Keratinocyte (primary cell): ENCODE measurements at regions not wholly inside any gene's neighbourhood (a gene's known extent, or its start where the extent isn't known, plus 50 kb on each side); places are given as distances from the start of the nearest gene placed in this dataset.

ENCODE experiments used
- DNase-seq: peaks from one replicate; pipeline ENCODE4 v3.0.0-alpha.2; 2011; ENCODE audit warnings: low read depth, missing footprints, low spot score
- FAIRE-seq: peaks from 2 replicates; lab custom pipeline; 2011; peaks lifted over from hg19 to GRCh38; lab: Jason Lieb, UNC
- H2AFZ ChIP-seq: 2 replicates; pipeline ENCODE4 v1.6.0; 2012; ENCODE audit warnings: low read length, control low read depth, inconsistent platforms; ENCODE audit not compliant: control insufficient read depth
- H3K27ac ChIP-seq: 2 replicates; pipeline ENCODE4 v1.5.1; 2011; ENCODE audit warnings: low read length; ENCODE audit not compliant: control insufficient read depth, insufficient read depth
- H3K27me3 ChIP-seq: 3 replicates; pipeline ENCODE4 v1.6.0; 2011; ENCODE audit warnings: low read length; ENCODE audit not compliant: control insufficient read depth, insufficient read depth; ENCODE audit errors: extremely low read depth
- H3K36me3 ChIP-seq, 2 experiments: 2 replicates in 1 of 2; 3 replicates in 1 of 2; pipeline ENCODE4 v1.5.1; 2011; ENCODE audit warnings: low read length in 2 of 2, mild to moderate bottlenecking in 1 of 2; ENCODE audit not compliant: control insufficient read depth in 2 of 2, insufficient read depth in 2 of 2; ENCODE audit errors: extremely low read depth in 1 of 2
- H3K4me1 ChIP-seq: 3 replicates; pipeline ENCODE4 v1.5.1; 2011; ENCODE audit warnings: low read length; ENCODE audit not compliant: control insufficient read depth, insufficient read depth; ENCODE audit errors: extremely low read depth
- H3K4me2 ChIP-seq: 3 replicates; pipeline ENCODE4 v1.6.0; 2011; ENCODE audit warnings: low read depth, low read length; ENCODE audit not compliant: control insufficient read depth, insufficient read depth; ENCODE audit errors: extremely low read depth
- H3K4me3 ChIP-seq, 3 experiments: fragments of 200-600 bp in 1 of 3; sonication (generic) in 1 of 3; 2 replicates in 2 of 3; 3 replicates in 1 of 3; pipeline ENCODE4 v1.5.1; 2011 to 2016; ENCODE audit warnings: low read length in 3 of 3, mild to moderate bottlenecking in 3 of 3, control low read depth in 2 of 3, inconsistent platforms in 1 of 3, low read depth in 1 of 3, mixed read lengths in 1 of 3, mixed run types in 1 of 3, moderate library complexity in 1 of 3; ENCODE audit not compliant: control insufficient read depth in 2 of 3, insufficient read depth in 2 of 3; ENCODE audit errors: extremely low read depth in 1 of 3
- H3K79me2 ChIP-seq: 2 replicates; pipeline ENCODE4 v1.6.0; 2012; ENCODE audit warnings: low read length; ENCODE audit not compliant: control insufficient read depth, insufficient read depth
- H3K9ac ChIP-seq: 3 replicates; pipeline ENCODE4 v1.6.0; 2011; ENCODE audit warnings: low read length; ENCODE audit not compliant: control insufficient read depth, insufficient read depth; ENCODE audit errors: extremely low read depth
- H3K9me1 ChIP-seq: 3 replicates; pipeline ENCODE4 v1.6.0; 2011; ENCODE audit warnings: low read length; ENCODE audit not compliant: control insufficient read depth, insufficient read depth; ENCODE audit errors: extremely low read depth
- H3K9me3 ChIP-seq: 2 replicates; pipeline ENCODE4 v1.5.1; 2012; ENCODE audit warnings: low read depth, low read length; ENCODE audit not compliant: control insufficient read depth
- H4K20me1 ChIP-seq: 3 replicates; pipeline ENCODE4 v1.6.0; 2011; ENCODE audit warnings: low read length; ENCODE audit not compliant: control insufficient read depth, insufficient read depth; ENCODE audit errors: extremely low read depth
- EZH2 ChIP-seq: IDR thresholded peaks from one replicate; pipeline ENCODE4 v1.6.1; 2012; ENCODE audit warnings: inconsistent platforms, mild to moderate bottlenecking, low read length, moderate library complexity
- dilution Hi-C: fragments of 300-500 bp; cut with MboI; formaldehyde crosslinking; loops from one replicate; pipeline ENCODE4 v1.7.0; 2020; ENCODE audit warnings: low sequenced_read_pairs; ENCODE audit not compliant: extremely low pct_ligation_motif_present
- TF ChIP-seq, protein P1 (sequence below), 3 experiments: IDR thresholded peaks in 1 of 3; conservative IDR thresholded peaks in 1 of 3; optimal IDR thresholded peaks in 1 of 3; 2 replicates in 2 of 3; 3 replicates in 1 of 3; pipeline versions ENCODE3 to v1.5.1; 2011; ENCODE audit warnings: low read length in 3 of 3, mild to moderate bottlenecking in 3 of 3, moderate library complexity in 2 of 3, control low read depth in 1 of 3, inconsistent platforms in 1 of 3; ENCODE audit not compliant: insufficient read depth in 2 of 3; ENCODE audit errors: extremely low read depth in 1 of 3

DNA sequence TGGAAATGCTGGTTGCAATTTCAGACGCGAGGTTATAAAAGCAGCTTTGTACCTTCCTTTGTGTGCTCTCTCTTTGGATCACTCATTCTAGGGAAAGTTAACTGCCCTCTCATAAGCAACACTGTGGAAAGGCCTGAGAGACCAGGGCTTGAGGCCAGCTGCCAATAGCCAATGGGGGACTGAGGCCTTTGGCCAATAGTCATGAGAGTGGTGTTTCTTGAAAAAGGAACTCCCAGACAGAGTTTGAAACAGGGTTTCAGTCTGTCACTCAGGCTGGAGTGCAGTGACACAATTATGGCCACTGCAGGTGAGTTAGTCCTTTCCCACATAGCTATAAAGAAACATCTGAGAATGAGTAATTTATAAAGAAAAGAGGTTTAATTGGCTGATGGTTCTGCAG, 524.7 kb upstream of the SMIM31 start:
- Histone ChIP-seq H3K27me3 (no peaks in the 10 kb centered on the region), H3K4me2 (no peak overlapping the region), H3K9me1 (no peaks in the 10 kb centered on the region), H3K36me3 (no peaks in the 10 kb centered on the region), H4K20me1 (no peaks in the 10 kb centered on the region), H3K9ac (no peak overlapping the region), H2AFZ (no peak overlapping the region), H3K79me2 (no peaks in the 10 kb centered on the region), H3K4me1 (no peaks in the 10 kb centered on the region), H3K4me3 (no peak overlapping the region), H3K27ac (no peak overlapping the region), H3K9me3 (no peaks in the 10 kb centered on the region)
- TF ChIP-seq EZH2 = no peak
- TF ChIP-seq, protein P1, sequence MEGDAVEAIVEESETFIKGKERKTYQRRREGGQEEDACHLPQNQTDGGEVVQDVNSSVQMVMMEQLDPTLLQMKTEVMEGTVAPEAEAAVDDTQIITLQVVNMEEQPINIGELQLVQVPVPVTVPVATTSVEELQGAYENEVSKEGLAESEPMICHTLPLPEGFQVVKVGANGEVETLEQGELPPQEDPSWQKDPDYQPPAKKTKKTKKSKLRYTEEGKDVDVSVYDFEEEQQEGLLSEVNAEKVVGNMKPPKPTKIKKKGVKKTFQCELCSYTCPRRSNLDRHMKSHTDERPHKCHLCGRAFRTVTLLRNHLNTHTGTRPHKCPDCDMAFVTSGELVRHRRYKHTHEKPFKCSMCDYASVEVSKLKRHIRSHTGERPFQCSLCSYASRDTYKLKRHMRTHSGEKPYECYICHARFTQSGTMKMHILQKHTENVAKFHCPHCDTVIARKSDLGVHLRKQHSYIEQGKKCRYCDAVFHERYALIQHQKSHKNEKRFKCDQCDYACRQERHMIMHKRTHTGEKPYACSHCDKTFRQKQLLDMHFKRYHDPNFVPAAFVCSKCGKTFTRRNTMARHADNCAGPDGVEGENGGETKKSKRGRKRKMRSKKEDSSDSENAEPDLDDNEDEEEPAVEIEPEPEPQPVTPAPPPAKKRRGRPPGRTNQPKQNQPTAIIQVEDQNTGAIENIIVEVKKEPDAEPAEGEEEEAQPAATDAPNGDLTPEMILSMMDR (optimal IDR thresholded peaks at IDR 0.05 in 1 of 3, IDR thresholded peaks at IDR 0.05 in 1 of 3, conservative IDR thresholded peaks at IDR 0.05 in 1 of 3; ENCODE audit: extremely low read depth in 1 of 3, insufficient read depth in 2 of 3, low read length in 3 of 3) = no peak
- dilution Hi-C loops = no loop called here
- DNase-seq (no peak), FAIRE-seq (no peak)

DNA sequence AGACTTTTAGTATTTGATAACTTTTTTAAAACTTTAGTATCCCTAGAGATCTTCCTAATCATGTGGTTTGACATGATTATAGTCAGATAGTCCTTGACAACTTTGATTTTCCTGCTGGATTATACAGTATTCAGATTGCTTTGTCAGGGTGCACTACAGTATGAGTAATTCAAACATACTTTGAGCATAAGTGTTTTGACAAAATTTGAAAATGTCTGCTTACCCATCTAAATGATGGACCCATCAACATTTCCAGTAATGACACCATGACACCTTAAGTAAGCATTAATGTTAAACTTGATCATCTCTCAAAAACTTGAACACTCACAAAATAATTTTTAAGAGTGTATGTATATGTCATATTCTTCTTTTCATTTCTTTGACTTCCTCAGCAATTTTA, 514.5 kb upstream of the SMIM31 start:
- no peak for FAIRE-seq
- no peaks in the 10 kb centered on the region for H3K79me2 ChIP-seq

More for the DNA sequence above, 514.5 kb upstream of the SMIM31 start:
- Histone ChIP-seq H3K4me3 (no peak overlapping the region), H3K27ac (no peak overlapping the region), H2AFZ (no peak overlapping the region), H3K4me1 (no peaks in the 10 kb centered on the region), H3K9ac (no peak overlapping the region), H4K20me1 (no peaks in the 10 kb centered on the region), H3K9me3 (no peaks in the 10 kb centered on the region), H3K9me1 (no peaks in the 10 kb centered on the region), H3K36me3 (no peaks in the 10 kb centered on the region), H3K4me2 (no peak overlapping the region), H3K27me3 (no peaks in the 10 kb centered on the region)
- DNase-seq = no peak
- dilution Hi-C loops = no loop called here
- TF ChIP-seq, protein P1 (optimal IDR thresholded peaks at IDR 0.05 in 1 of 3, IDR thresholded peaks at IDR 0.05 in 1 of 3, conservative IDR thresholded peaks at IDR 0.05 in 1 of 3; ENCODE audit: extremely low read depth in 1 of 3, insufficient read depth in 2 of 3, low read length in 3 of 3) = no peak
- no peak for TF ChIP-seq EZH2
